ENCODE measurements at regions not wholly inside any gene's neighbourhood (a gene's known extent, or its start where the extent isn't known, plus 50 kb on each side); places are given as distances from the start of the nearest gene placed in this dataset.

DNA sequence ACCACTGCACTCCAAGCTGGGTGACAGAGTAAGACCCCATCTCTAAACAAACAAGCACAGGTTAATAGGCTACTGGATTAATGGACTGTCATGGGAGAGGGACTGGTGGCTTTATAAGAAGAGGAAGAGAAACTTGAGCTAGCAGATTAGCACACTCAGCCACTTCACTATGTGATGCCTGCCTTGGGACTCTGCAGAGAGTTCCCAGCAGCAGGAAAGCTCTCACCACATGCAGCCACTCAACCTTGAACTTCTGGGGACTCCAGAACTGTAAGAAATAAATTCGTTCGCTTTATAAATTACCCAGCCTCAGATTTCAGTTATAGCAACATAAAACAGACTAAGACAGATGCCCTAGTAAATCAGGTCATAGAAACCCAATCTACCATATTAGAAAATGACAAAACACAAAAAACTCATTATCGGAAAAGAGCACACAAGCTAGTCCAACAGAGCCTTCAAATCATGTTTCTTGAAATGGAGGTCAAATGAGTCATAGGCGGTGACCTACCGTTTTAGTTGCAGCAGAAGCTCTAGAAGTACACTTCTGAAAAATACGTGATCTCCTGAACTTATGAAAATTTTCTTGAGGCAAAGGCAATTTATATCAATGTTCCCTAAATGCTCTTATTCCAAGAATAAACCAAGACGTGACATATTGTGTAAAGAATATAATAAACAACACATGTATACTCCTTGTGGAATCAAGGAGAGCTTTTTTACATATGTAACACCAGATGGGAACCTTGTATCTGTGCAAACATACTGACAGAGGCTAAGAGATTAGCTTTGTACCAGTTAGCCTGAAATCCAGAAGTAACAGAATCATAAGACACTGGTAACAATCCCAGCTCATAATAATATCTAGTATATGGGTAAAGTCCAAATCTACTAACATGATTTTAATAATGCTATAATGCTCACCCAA is 340.9 kb upstream of the SGCG start:
- TF ChIP-seq POLR2A (IDR thresholded peaks at IDR 0.05; ENCODE audit: extremely low read depth, insufficient read length): no peak
- TF ChIP-seq, protein P1, sequence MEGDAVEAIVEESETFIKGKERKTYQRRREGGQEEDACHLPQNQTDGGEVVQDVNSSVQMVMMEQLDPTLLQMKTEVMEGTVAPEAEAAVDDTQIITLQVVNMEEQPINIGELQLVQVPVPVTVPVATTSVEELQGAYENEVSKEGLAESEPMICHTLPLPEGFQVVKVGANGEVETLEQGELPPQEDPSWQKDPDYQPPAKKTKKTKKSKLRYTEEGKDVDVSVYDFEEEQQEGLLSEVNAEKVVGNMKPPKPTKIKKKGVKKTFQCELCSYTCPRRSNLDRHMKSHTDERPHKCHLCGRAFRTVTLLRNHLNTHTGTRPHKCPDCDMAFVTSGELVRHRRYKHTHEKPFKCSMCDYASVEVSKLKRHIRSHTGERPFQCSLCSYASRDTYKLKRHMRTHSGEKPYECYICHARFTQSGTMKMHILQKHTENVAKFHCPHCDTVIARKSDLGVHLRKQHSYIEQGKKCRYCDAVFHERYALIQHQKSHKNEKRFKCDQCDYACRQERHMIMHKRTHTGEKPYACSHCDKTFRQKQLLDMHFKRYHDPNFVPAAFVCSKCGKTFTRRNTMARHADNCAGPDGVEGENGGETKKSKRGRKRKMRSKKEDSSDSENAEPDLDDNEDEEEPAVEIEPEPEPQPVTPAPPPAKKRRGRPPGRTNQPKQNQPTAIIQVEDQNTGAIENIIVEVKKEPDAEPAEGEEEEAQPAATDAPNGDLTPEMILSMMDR (IDR thresholded peaks at IDR 0.05; ENCODE audit: low read depth, low read length): no peak
- TF ChIP-seq, protein P2, sequence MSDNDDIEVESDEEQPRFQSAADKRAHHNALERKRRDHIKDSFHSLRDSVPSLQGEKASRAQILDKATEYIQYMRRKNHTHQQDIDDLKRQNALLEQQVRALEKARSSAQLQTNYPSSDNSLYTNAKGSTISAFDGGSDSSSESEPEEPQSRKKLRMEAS (IDR thresholded peaks at IDR 0.05; ENCODE audit: low read depth, low read length): no peak
